ENCODE measurements at regions not wholly inside any gene's neighbourhood (a gene's known extent, or its start where the extent isn't known, plus 50 kb on each side); places are given as distances from the start of the nearest gene placed in this dataset.

DNA sequence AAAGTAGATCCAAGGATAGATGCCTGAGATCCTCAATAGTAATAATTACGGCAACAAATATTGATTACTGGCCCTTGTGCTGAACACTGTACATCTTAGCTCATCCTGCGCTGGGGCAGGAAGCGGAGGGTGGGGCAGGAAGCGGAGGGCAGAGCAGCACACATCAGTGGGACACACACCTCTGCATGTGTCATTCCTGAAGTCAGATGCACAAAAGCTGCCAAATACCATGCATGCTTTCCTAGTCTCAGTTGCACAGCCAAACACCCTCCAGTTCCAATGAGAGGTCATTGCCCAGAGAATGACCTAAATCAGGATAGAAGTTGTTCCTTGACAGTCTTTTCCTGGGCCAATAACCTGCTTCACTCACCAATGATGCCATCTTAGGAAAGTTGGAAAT lies 74.4 kb upstream of the FOXC1 start:
- Histone ChIP-seq H3K27me3 (replicated peaks; ENCODE audit: insufficient read depth, low read length) (no peaks in the 10 kb centered on the region), H2AFZ (ENCODE audit: low read length) (no peak overlapping the region), H3K27ac (ENCODE audit: low read length) (no peak overlapping the region), H3K4me1 (ENCODE audit: low read length) (no peaks in the 10 kb centered on the region), H4K20me1 (ENCODE audit: insufficient read depth, low read length) (no peaks in the 10 kb centered on the region), H3K79me2 (ENCODE audit: low read length) (no peaks in the 10 kb centered on the region), H3F3A (ENCODE audit: insufficient read depth, low read length) (no peaks in the 10 kb centered on the region), H3K9ac (ENCODE audit: low read length) (no peak overlapping the region), H3K4me2 (ENCODE audit: low read depth, low read length) (no peak overlapping the region), H3K9me2 (replicated peaks; ENCODE audit: insufficient read depth, low read length) (no peaks in the 10 kb centered on the region), H3K36me3 (replicated peaks; ENCODE audit: insufficient read depth, low read length) (no peaks in the 10 kb centered on the region), H3K9me3 (replicated peaks; ENCODE audit: insufficient read depth, low read length) (no peaks in the 10 kb centered on the region), H3K4me3 (ENCODE audit: low read length) (no peak overlapping the region)
- DNase-seq, result no peak
- TF ChIP-seq, protein P1, sequence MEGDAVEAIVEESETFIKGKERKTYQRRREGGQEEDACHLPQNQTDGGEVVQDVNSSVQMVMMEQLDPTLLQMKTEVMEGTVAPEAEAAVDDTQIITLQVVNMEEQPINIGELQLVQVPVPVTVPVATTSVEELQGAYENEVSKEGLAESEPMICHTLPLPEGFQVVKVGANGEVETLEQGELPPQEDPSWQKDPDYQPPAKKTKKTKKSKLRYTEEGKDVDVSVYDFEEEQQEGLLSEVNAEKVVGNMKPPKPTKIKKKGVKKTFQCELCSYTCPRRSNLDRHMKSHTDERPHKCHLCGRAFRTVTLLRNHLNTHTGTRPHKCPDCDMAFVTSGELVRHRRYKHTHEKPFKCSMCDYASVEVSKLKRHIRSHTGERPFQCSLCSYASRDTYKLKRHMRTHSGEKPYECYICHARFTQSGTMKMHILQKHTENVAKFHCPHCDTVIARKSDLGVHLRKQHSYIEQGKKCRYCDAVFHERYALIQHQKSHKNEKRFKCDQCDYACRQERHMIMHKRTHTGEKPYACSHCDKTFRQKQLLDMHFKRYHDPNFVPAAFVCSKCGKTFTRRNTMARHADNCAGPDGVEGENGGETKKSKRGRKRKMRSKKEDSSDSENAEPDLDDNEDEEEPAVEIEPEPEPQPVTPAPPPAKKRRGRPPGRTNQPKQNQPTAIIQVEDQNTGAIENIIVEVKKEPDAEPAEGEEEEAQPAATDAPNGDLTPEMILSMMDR (IDR thresholded peaks at IDR 0.05; ENCODE audit: low read length), result no peak
- no peak for TF ChIP-seq EZH2 (optimal IDR thresholded peaks at IDR 0.05; ENCODE audit: low read depth, low read length)
- TF ChIP-seq EZH2phosphoT487 (IDR thresholded peaks at IDR 0.05; ENCODE audit: low read length), result no peak

- Histone ChIP-seq H2AFZ (ENCODE audit: low read length) (no peak overlapping the region), H3K9me2 (replicated peaks; ENCODE audit: insufficient read depth, low read length) (no peaks in the 10 kb centered on the region)
Measured at GRCh38 chr6:1536526-1537429, 72.9 kb upstream of the FOXC1 start.

DNA sequence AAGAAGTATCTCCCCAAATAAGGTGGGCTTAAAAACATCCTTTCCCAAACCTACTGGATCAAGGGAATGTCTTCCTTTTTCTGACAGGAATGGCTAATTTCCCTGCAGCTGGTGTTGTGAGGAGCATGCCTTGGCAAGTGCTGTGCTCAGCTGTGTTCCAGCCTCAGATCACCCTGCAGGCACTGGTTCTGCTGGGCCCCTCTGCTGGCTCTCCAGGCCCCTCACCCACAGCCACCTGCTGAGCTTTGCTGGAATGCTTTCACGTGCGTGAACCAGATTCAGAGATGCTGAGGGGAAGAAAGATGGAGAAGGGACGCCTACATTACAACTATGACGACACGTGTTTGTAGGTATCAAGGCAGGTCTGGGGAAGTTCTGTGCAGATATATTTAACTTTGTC lies 71.3 kb upstream of the FOXC1 start:
- no peaks in the 10 kb centered on the region for H3K27me3 ChIP-seq (replicated peaks; ENCODE audit: insufficient read depth, low read length)
- no peaks in the 10 kb centered on the region for H3K36me3 ChIP-seq (replicated peaks; ENCODE audit: insufficient read depth, low read length)
- no peaks in the 10 kb centered on the region for H3K4me1 ChIP-seq (ENCODE audit: low read length)
- no peak overlapping the region for H2AFZ ChIP-seq (ENCODE audit: low read length)
- no peak overlapping the region for H3K27ac ChIP-seq (ENCODE audit: low read length)
- TF ChIP-seq EZH2 (optimal IDR thresholded peaks at IDR 0.05; ENCODE audit: low read depth, low read length) (no peak), EZH2phosphoT487 (IDR thresholded peaks at IDR 0.05; ENCODE audit: low read length) (no peak)
- TF ChIP-seq, protein P1 (IDR thresholded peaks at IDR 0.05; ENCODE audit: low read length), result no peak
- no peaks in the 10 kb centered on the region for H4K20me1 ChIP-seq (ENCODE audit: insufficient read depth, low read length)
- H3K4me3 ChIP-seq (ENCODE audit: low read length), result no peak overlapping the region
- H3K9me2 ChIP-seq (replicated peaks; ENCODE audit: insufficient read depth, low read length), result no peaks in the 10 kb centered on the region
- no peak for DNase-seq
- no peaks in the 10 kb centered on the region for H3F3A ChIP-seq (ENCODE audit: insufficient read depth, low read length)
- H3K9me3 ChIP-seq (replicated peaks; ENCODE audit: insufficient read depth, low read length), result no peaks in the 10 kb centered on the region
- no peak overlapping the region for H3K9ac ChIP-seq (ENCODE audit: low read length)
- H3K79me2 ChIP-seq (ENCODE audit: low read length), result no peaks in the 10 kb centered on the region
- no peak overlapping the region for H3K4me2 ChIP-seq (ENCODE audit: low read depth, low read length)

More at GRCh38 chr6:1536526-1537429, 72.9 kb upstream of the FOXC1 start:
- Histone ChIP-seq H3K4me2 (ENCODE audit: low read depth, low read length) (no peak overlapping the region), H3K79me2 (ENCODE audit: low read length) (no peaks in the 10 kb centered on the region), H3K4me1 (ENCODE audit: low read length) (no peaks in the 10 kb centered on the region), H3K36me3 (replicated peaks; ENCODE audit: insufficient read depth, low read length) (no peaks in the 10 kb centered on the region), H4K20me1 (ENCODE audit: insufficient read depth, low read length) (no peaks in the 10 kb centered on the region), H3F3A (ENCODE audit: insufficient read depth, low read length) (no peaks in the 10 kb centered on the region), H3K27ac (ENCODE audit: low read length) (no peak overlapping the region), H3K9ac (ENCODE audit: low read length) (no peak overlapping the region), H3K9me3 (replicated peaks; ENCODE audit: insufficient read depth, low read length) (no peaks in the 10 kb centered on the region), H3K27me3 (replicated peaks; ENCODE audit: insufficient read depth, low read length) (no peaks in the 10 kb centered on the region), H3K4me3 (ENCODE audit: low read length) (no peak overlapping the region)
- TF ChIP-seq EZH2phosphoT487 (IDR thresholded peaks at IDR 0.05; ENCODE audit: low read length), result no peak
- TF ChIP-seq, protein P1 (IDR thresholded peaks at IDR 0.05; ENCODE audit: low read length), result no peak
- no peak for TF ChIP-seq EZH2 (optimal IDR thresholded peaks at IDR 0.05; ENCODE audit: low read depth, low read length)
- DNase-seq, result no peak
